Activated CD4-positive, alpha-beta memory T cell treated with anti-CD3 and anti-CD28 coated beads, Interleukin-2, amount 10 ng/mL, durations not matched to agents 7 days and 5 days (primary cell): ENCODE measurements at regions not wholly inside any gene's neighbourhood (a gene's known extent, or its start where the extent isn't known, plus 50 kb on each side); places are given as distances from the start of the nearest gene placed in this dataset.
"Not testable (repeated sequence)": the region's sequence is repeated elsewhere in the genome, so short reads cannot be mapped to it uniquely, and the experiment has no call there.

ENCODE experiments used
- CTCF ChIA-PET: fragments of 350-600 bp; sonication (Branson Sonifier 250); formaldehyde crosslinking; loops from one replicate; lab custom pipeline; 2021; ENCODE audit warnings: antibody characterized with exemption, inconsistent platforms; lab: Charles Lee
- POLR2A ChIA-PET: fragments of 350-600 bp; sonication (Branson Sonifier 250); formaldehyde crosslinking; loops from one replicate; lab custom pipeline; 2021; ENCODE audit warnings: antibody characterized with exemption; lab: Charles Lee
- DNase-seq: peaks from one replicate; pipeline ENCODE4 v3.0.0-alpha.2; 2020
- H3K27ac Mint-ChIP-seq: one replicate; pipeline ENCODE4 v1.8.0; 2021; ENCODE audit warnings: mild to moderate bottlenecking, mixed read lengths
- H3K27me3 Mint-ChIP-seq: one replicate; pipeline ENCODE4 v1.8.0; 2021; ENCODE audit warnings: mixed read lengths
- H3K36me3 Mint-ChIP-seq: one replicate; pipeline ENCODE4 v1.8.0; 2021; ENCODE audit warnings: low read depth, mixed read lengths
- H3K4me1 Mint-ChIP-seq: one replicate; pipeline ENCODE4 v1.8.0; 2021; ENCODE audit warnings: mixed read lengths
- H3K4me3 Mint-ChIP-seq: one replicate; pipeline ENCODE4 v1.8.0; 2021; ENCODE audit warnings: mild to moderate bottlenecking, mixed read lengths
- H3K9me3 Mint-ChIP-seq: one replicate; pipeline ENCODE4 v1.8.0; 2021; ENCODE audit warnings: mixed read lengths

- CTCF ChIA-PET: no interaction called here
- no peaks in the 10 kb centered on the region for H3K27me3 Mint-ChIP-seq
- no peaks in the 10 kb centered on the region for H3K4me1 Mint-ChIP-seq
- no peak overlapping the region for H3K4me3 Mint-ChIP-seq
- H3K36me3 Mint-ChIP-seq: no peaks in the 10 kb centered on the region
- DNase-seq: no peak
- no peak overlapping the region for H3K27ac Mint-ChIP-seq
- POLR2A ChIA-PET: no interaction called here
- no peaks in the 10 kb centered on the region for H3K9me3 Mint-ChIP-seq
Measured at GRCh38 chr2:221731432-221732145, 159.5 kb upstream of the EPHA4 start.

- Mint-ChIP-seq H3K27ac (no peak overlapping the region), H3K36me3 (no peaks in the 10 kb centered on the region), H3K9me3 (peaks cover 2% of the 10 kb centered on the region), H3K27me3 (no peaks in the 10 kb centered on the region), H3K4me3 (no peak overlapping the region), H3K4me1 (no peaks in the 10 kb centered on the region)
- DNase-seq: no peak
- POLR2A ChIA-PET: no interaction called here
- CTCF ChIA-PET: no interaction called here
Measured at GRCh38 chr2:221726894-221727513, 154.9 kb upstream of the EPHA4 start.

GRCh38 chr2:221724631-221725203 lies 152.6 kb upstream of the EPHA4 start:
- no peak overlapping the region for H3K27ac Mint-ChIP-seq
- no peaks in the 10 kb centered on the region for H3K27me3 Mint-ChIP-seq
- no peak overlapping the region for H3K4me3 Mint-ChIP-seq
- CTCF ChIA-PET: no interaction called here
- H3K4me1 Mint-ChIP-seq: no peaks in the 10 kb centered on the region
- H3K9me3 Mint-ChIP-seq: peaks cover 2% of the 10 kb centered on the region
- H3K36me3 Mint-ChIP-seq: no peaks in the 10 kb centered on the region
- DNase-seq: no peak
- POLR2A ChIA-PET: no interaction called here

- H3K36me3 Mint-ChIP-seq, H3K9me3 Mint-ChIP-seq, POLR2A ChIA-PET, H3K4me3 Mint-ChIP-seq, DNase-seq, CTCF ChIA-PET, H3K27me3 Mint-ChIP-seq, H3K4me1 Mint-ChIP-seq, H3K27ac Mint-ChIP-seq: not testable (repeated sequence)
Measured at GRCh38 chr2:221724117-221724516, 152.0 kb upstream of the EPHA4 start.

- ChIA-PET CTCF (no interaction called here), POLR2A (no interaction called here)
- H3K4me1 Mint-ChIP-seq: no peaks in the 10 kb centered on the region
- no peak overlapping the region for H3K27ac Mint-ChIP-seq
- H3K27me3 Mint-ChIP-seq: no peaks in the 10 kb centered on the region
- no peak overlapping the region for H3K4me3 Mint-ChIP-seq
- no peaks in the 10 kb centered on the region for H3K36me3 Mint-ChIP-seq
- DNase-seq: no peak
- no peaks in the 10 kb centered on the region for H3K9me3 Mint-ChIP-seq
Measured at GRCh38 chr2:221716426-221717303, 144.6 kb upstream of the EPHA4 start.

GRCh38 chr2:221715523-221716247 lies 143.6 kb upstream of the EPHA4 start:
- Mint-ChIP-seq H3K27me3 (no peaks in the 10 kb centered on the region), H3K36me3 (no peaks in the 10 kb centered on the region), H3K4me1 (no peaks in the 10 kb centered on the region), H3K27ac (no peak overlapping the region), H3K4me3 (no peak overlapping the region), H3K9me3 (no peaks in the 10 kb centered on the region)
- DNase-seq: no peak
- ChIA-PET POLR2A (no interaction called here), CTCF (no interaction called here)

GRCh38 chr2:221710744-221711143 lies 138.6 kb upstream of the EPHA4 start:
- ChIA-PET POLR2A (no interaction called here), CTCF (no interaction called here)
- Mint-ChIP-seq H3K27me3 (no peaks in the 10 kb centered on the region), H3K9me3 (no peaks in the 10 kb centered on the region), H3K4me1 (no peaks in the 10 kb centered on the region), H3K27ac (no peak overlapping the region), H3K36me3 (no peaks in the 10 kb centered on the region), H3K4me3 (no peak overlapping the region)
- no peak for DNase-seq

- Mint-ChIP-seq H3K9me3 (no peaks in the 10 kb centered on the region), H3K27ac (no peak overlapping the region), H3K4me1 (no peaks in the 10 kb centered on the region), H3K4me3 (no peak overlapping the region), H3K27me3 (no peaks in the 10 kb centered on the region), H3K36me3 (no peaks in the 10 kb centered on the region)
- ChIA-PET CTCF (no interaction called here), POLR2A (no interaction called here)
- no peak for DNase-seq
Measured at GRCh38 chr2:221708902-221709301, 136.8 kb upstream of the EPHA4 start.

GRCh38 chr2:221705185-221705877 lies 133.2 kb upstream of the EPHA4 start:
- H3K36me3 Mint-ChIP-seq: no peaks in the 10 kb centered on the region
- no peaks in the 10 kb centered on the region for H3K4me1 Mint-ChIP-seq
- H3K9me3 Mint-ChIP-seq: no peaks in the 10 kb centered on the region
- CTCF ChIA-PET: no interaction called here
- POLR2A ChIA-PET: no interaction called here
- no peak for DNase-seq
- H3K4me3 Mint-ChIP-seq: no peak overlapping the region
- no peaks in the 10 kb centered on the region for H3K27me3 Mint-ChIP-seq
- H3K27ac Mint-ChIP-seq: no peak overlapping the region

GRCh38 chr2:221704442-221704841 lies 132.3 kb upstream of the EPHA4 start:
- ChIA-PET CTCF (no interaction called here), POLR2A (no interaction called here)
- no peak for DNase-seq
- Mint-ChIP-seq H3K4me1 (no peaks in the 10 kb centered on the region), H3K27me3 (no peaks in the 10 kb centered on the region), H3K27ac (no peak overlapping the region), H3K36me3 (no peaks in the 10 kb centered on the region), H3K9me3 (no peaks in the 10 kb centered on the region), H3K4me3 (no peak overlapping the region)

GRCh38 chr2:221693365-221693764 lies 121.3 kb upstream of the EPHA4 start:
- Mint-ChIP-seq H3K27me3 (no peaks in the 10 kb centered on the region), H3K4me3 (no peak overlapping the region), H3K4me1 (no peaks in the 10 kb centered on the region), H3K36me3 (no peaks in the 10 kb centered on the region), H3K9me3 (no peaks in the 10 kb centered on the region), H3K27ac (no peak overlapping the region)
- ChIA-PET CTCF (no interaction called here), POLR2A (no interaction called here)
- no peak for DNase-seq

- Mint-ChIP-seq H3K4me1 (no peaks in the 10 kb centered on the region), H3K27me3 (no peaks in the 10 kb centered on the region), H3K9me3 (no peaks in the 10 kb centered on the region), H3K27ac (no peak overlapping the region), H3K4me3 (no peak overlapping the region), H3K36me3 (no peaks in the 10 kb centered on the region)
- DNase-seq: no peak
- POLR2A ChIA-PET: no interaction called here
- CTCF ChIA-PET: no interaction called here
Measured at GRCh38 chr2:221691571-221691970, 119.5 kb upstream of the EPHA4 start.
